Neural cell (in vitro differentiated cells): ENCODE measurements at regions not wholly inside any gene's neighbourhood (a gene's known extent, or its start where the extent isn't known, plus 50 kb on each side); places are given as distances from the start of the nearest gene placed in this dataset.

ENCODE experiments used
- H2AFZ ChIP-seq: fragments of 200-600, 300-800 bp; sonication (generic), shearing (Covaris generic); 2 replicates; pipeline ENCODE4 v1.6.0; 2014; ENCODE audit warnings: low read depth, mild to moderate bottlenecking, antibody characterized with exemption, low read length, moderate library complexity
- H3F3A ChIP-seq: fragments of 200-600 bp; shearing (Covaris generic); 2 replicates; pipeline ENCODE4 v1.6.1; 2016; ENCODE audit warnings: mild to moderate bottlenecking, moderate library complexity, mixed read lengths, antibody characterized with exemption, low read length; ENCODE audit not compliant: insufficient read depth, poor library complexity, severe bottlenecking
- H3K27ac ChIP-seq: fragments of 200-600, 300-800 bp; sonication (generic), shearing (Covaris generic); 2 replicates; pipeline ENCODE4 v1.5.1; 2014; ENCODE audit warnings: mild to moderate bottlenecking, low read length, moderate library complexity
- H3K27me3 ChIP-seq: fragments of 300-800, 200-600 bp; sonication (generic), shearing (Covaris generic); 2 replicates; pipeline ENCODE4 v1.6.0; 2014; ENCODE audit warnings: mild to moderate bottlenecking, low read depth, low read length, moderate library complexity; ENCODE audit not compliant: insufficient read depth
- H3K36me3 ChIP-seq: fragments of 300-800, 200-600 bp; sonication (generic), shearing (Covaris generic); 2 replicates; pipeline ENCODE4 v1.5.1; 2014; ENCODE audit warnings: mild to moderate bottlenecking, antibody characterized with exemption, low read length, moderate library complexity; ENCODE audit not compliant: insufficient read depth
- H3K4me2 ChIP-seq: fragments of 300-800, 200-600 bp; sonication (generic), shearing (Covaris generic); 2 replicates; pipeline ENCODE4 v1.6.0; 2014; ENCODE audit warnings: mild to moderate bottlenecking, low read length
- H3K4me3 ChIP-seq: fragments of 300-800, 200-600 bp; sonication (generic), shearing (Covaris generic); 2 replicates; pipeline ENCODE4 v1.5.1; 2014; ENCODE audit warnings: mild to moderate bottlenecking, low read length, moderate library complexity
- H3K79me2 ChIP-seq: fragments of 200-600 bp; shearing (Covaris generic); replicated peaks from 2 replicates; pipeline ENCODE4 v1.6.0; 2014; ENCODE audit warnings: mild to moderate bottlenecking, low read length, moderate library complexity; ENCODE audit not compliant: insufficient read depth
- H3K9ac ChIP-seq: fragments of 300-800, 200-600 bp; sonication (generic), shearing (Covaris generic); 2 replicates; pipeline ENCODE4 v1.6.1; 2016; ENCODE audit warnings: mild to moderate bottlenecking, low read length, mixed read lengths
- H3K9me2 ChIP-seq: fragments of 200-600 bp; shearing (Covaris generic); 2 replicates; pipeline ENCODE4 v1.6.1; 2016; ENCODE audit warnings: mild to moderate bottlenecking, low read length, mixed read lengths; ENCODE audit not compliant: insufficient read depth
- H3K9me3 ChIP-seq: fragments of 200-600, 300-800 bp; sonication (generic), shearing (Covaris generic); 2 replicates; pipeline ENCODE4 v1.6.1; 2016; ENCODE audit warnings: mild to moderate bottlenecking, mixed run types, low read length, moderate library complexity, mixed read lengths
- H4K20me1 ChIP-seq: fragments of 200-600 bp; shearing (Covaris generic); 2 replicates; pipeline ENCODE4 v1.6.1; 2016; ENCODE audit warnings: mild to moderate bottlenecking, mixed run types; ENCODE audit not compliant: insufficient read depth
- CTCF ChIP-seq: fragments of 450-650 bp; IDR thresholded peaks from 2 replicates; pipeline ENCODE4 v1.5.1; 2014; ENCODE audit warnings: antibody characterized with exemption, mild to moderate bottlenecking, moderate library complexity; ENCODE audit not compliant: poor library complexity, severe bottlenecking
- EP300 ChIP-seq: fragments of 450-650 bp; conservative IDR thresholded peaks from 2 replicates; pipeline ENCODE4 v1.6.1; 2014; ENCODE audit warnings: antibody characterized with exemption, mild to moderate bottlenecking, moderate library complexity; ENCODE audit not compliant: poor library complexity, severe bottlenecking
- EZH2 ChIP-seq: fragments of 200-600, 300-800 bp; shearing (Covaris generic), sonication (generic); IDR thresholded peaks from 2 replicates; pipeline ENCODE4 v1.6.1; 2014; ENCODE audit warnings: antibody characterized with exemption, low read length, borderline replicate concordance, mild to moderate bottlenecking; ENCODE audit not compliant: insufficient read depth, poor library complexity, severe bottlenecking
- MXI1 ChIP-seq: fragments of 450-650 bp; conservative IDR thresholded peaks from 2 replicates; pipeline ENCODE4 v1.6.1; 2014; ENCODE audit warnings: antibody characterized with exemption, mild to moderate bottlenecking; ENCODE audit not compliant: poor library complexity, severe bottlenecking
- REST ChIP-seq: IDR thresholded peaks from 2 replicates; pipeline ENCODE4 v1.6.1; 2012; ENCODE audit warnings: borderline replicate concordance
- SMC3 ChIP-seq: fragments of 450-650 bp; conservative IDR thresholded peaks from 2 replicates; pipeline ENCODE4 v1.6.1; 2014; ENCODE audit warnings: antibody characterized with exemption, mild to moderate bottlenecking, moderate library complexity; ENCODE audit not compliant: poor library complexity
- TAF1 ChIP-seq: IDR thresholded peaks from 2 replicates; pipeline ENCODE4 v1.6.1; 2012; ENCODE audit warnings: low read depth

GRCh38 chr21:35770101-35770945 lies 290.0 kb downstream of the SETD4 start:
- Histone ChIP-seq H3K9me3 (no peaks in the 10 kb centered on the region), H3K27me3 (no peaks in the 10 kb centered on the region), H3K9ac (no peak overlapping the region), H3F3A (no peaks in the 10 kb centered on the region), H3K27ac (no peak overlapping the region), H3K4me2 (no peak overlapping the region), H3K36me3 (no peaks in the 10 kb centered on the region), H3K4me3 (no peak overlapping the region), H3K9me2 (no peaks in the 10 kb centered on the region), H3K79me2 (no peaks in the 10 kb centered on the region), H2AFZ (no peak overlapping the region), H4K20me1 (no peaks in the 10 kb centered on the region)
- TF ChIP-seq REST (no peak), CTCF (no peak), EP300 (no peak), EZH2 (no peak), MXI1 (no peak)

GRCh38 chr21:35768187-35768586 lies 292.1 kb downstream of the SETD4 start:
- no peaks in the 10 kb centered on the region for H3K27me3 ChIP-seq
- TF ChIP-seq TAF1 (no peak), REST (no peak), EP300 (no peak), EZH2 (no peak), CTCF (no peak), SMC3 (no peak), MXI1 (no peak)
- no peaks in the 10 kb centered on the region for H4K20me1 ChIP-seq
- no peaks in the 10 kb centered on the region for H3F3A ChIP-seq
- H3K9me3 ChIP-seq, result no peaks in the 10 kb centered on the region
- H3K9ac ChIP-seq, result no peak overlapping the region
- H3K36me3 ChIP-seq, result no peaks in the 10 kb centered on the region
- H3K79me2 ChIP-seq, result no peaks in the 10 kb centered on the region
- H3K27ac ChIP-seq, result no peak overlapping the region
- H3K4me2 ChIP-seq, result no peak overlapping the region
- H3K4me3 ChIP-seq, result no peak overlapping the region
- H3K9me2 ChIP-seq, result no peaks in the 10 kb centered on the region
- no peak overlapping the region for H2AFZ ChIP-seq
